Astrocyte (in vitro differentiated cells and primary cell): ENCODE measurements at regions not wholly inside any gene's neighbourhood (a gene's known extent, or its start where the extent isn't known, plus 50 kb on each side); places are given as distances from the start of the nearest gene placed in this dataset.

Experiments used
- DNase-seq: peaks from one replicate; pipeline ENCODE4 v3.0.0-alpha.2; 2010; ENCODE audit warnings: low read depth
- FAIRE-seq: peaks from 2 replicates; lab custom pipeline; 2011; peaks lifted over from hg19 to GRCh38; lab: Jason Lieb, UNC
- H2AFZ ChIP-seq: 2 replicates; pipeline ENCODE4 v1.6.0; 2012; ENCODE audit warnings: low read depth, low read length, inconsistent platforms
- H3K27ac ChIP-seq: 2 replicates; pipeline ENCODE4 v1.5.1; 2011; ENCODE audit warnings: low read depth, low read length, inconsistent platforms
- H3K27me3 ChIP-seq: 2 replicates; pipeline ENCODE4 v1.6.0; 2011; ENCODE audit warnings: low read length, inconsistent platforms; ENCODE audit not compliant: insufficient read depth
- H3K36me3 ChIP-seq: 2 replicates; pipeline ENCODE4 v1.5.1; 2011; ENCODE audit warnings: low read length, inconsistent platforms; ENCODE audit not compliant: insufficient read depth
- H3K4me1 ChIP-seq: 2 replicates; pipeline ENCODE4 v1.5.1; 2011; ENCODE audit warnings: low read length, inconsistent platforms; ENCODE audit not compliant: insufficient read depth
- H3K4me2 ChIP-seq: 2 replicates; pipeline ENCODE4 v1.6.0; 2012; ENCODE audit warnings: low read length, inconsistent platforms
- H3K4me3 ChIP-seq: 2 replicates; pipeline ENCODE4 v1.5.1; 2011; ENCODE audit warnings: low read depth, mild to moderate bottlenecking, low read length, inconsistent platforms; ENCODE audit not compliant: insufficient read depth
- H3K79me2 ChIP-seq: 2 replicates; pipeline ENCODE4 v1.6.0; 2012; ENCODE audit warnings: mild to moderate bottlenecking, low read length, inconsistent platforms; ENCODE audit not compliant: insufficient read depth
- H3K9ac ChIP-seq: 2 replicates; pipeline ENCODE4 v1.6.0; 2012; ENCODE audit warnings: mild to moderate bottlenecking, low read length, inconsistent platforms
- H3K9me3 ChIP-seq: 2 replicates; pipeline ENCODE4 v1.5.1; 2012; ENCODE audit warnings: low read depth, mild to moderate bottlenecking, low read length, inconsistent platforms; ENCODE audit not compliant: insufficient read depth
- H4K20me1 ChIP-seq: 2 replicates; pipeline ENCODE4 v1.6.0; 2012; ENCODE audit warnings: low read length, inconsistent platforms; ENCODE audit not compliant: insufficient read depth
- H3K27ac Mint-ChIP-seq: one replicate; pipeline ENCODE4 v1.8.0; 2021; ENCODE audit warnings: mild to moderate bottlenecking, mixed read lengths; ENCODE audit not compliant: unreplicated experiment
- H3K27me3 Mint-ChIP-seq: one replicate; pipeline ENCODE4 v1.8.0; 2021; ENCODE audit warnings: low read depth, mixed read lengths; ENCODE audit not compliant: unreplicated experiment
- H3K36me3 Mint-ChIP-seq: one replicate; pipeline ENCODE4 v1.8.0; 2021; ENCODE audit warnings: low read depth, mixed read lengths; ENCODE audit not compliant: unreplicated experiment
- H3K4me1 Mint-ChIP-seq: one replicate; pipeline ENCODE4 v1.8.0; 2021; ENCODE audit warnings: low read depth, mixed read lengths; ENCODE audit not compliant: unreplicated experiment
- H3K4me3 Mint-ChIP-seq: one replicate; pipeline ENCODE4 v1.8.0; 2021; ENCODE audit warnings: mild to moderate bottlenecking, moderate library complexity, mixed read lengths; ENCODE audit not compliant: unreplicated experiment
- H3K9me3 Mint-ChIP-seq: one replicate; pipeline ENCODE4 v1.8.0; 2021; ENCODE audit warnings: mild to moderate bottlenecking, mixed read lengths; ENCODE audit not compliant: unreplicated experiment
- CTCF ChIP-seq: IDR thresholded peaks from 2 replicates; pipeline ENCODE4 v1.5.1; 2011; ENCODE audit warnings: low read depth, mild to moderate bottlenecking, inconsistent platforms, low read length, moderate library complexity; ENCODE audit not compliant: insufficient read depth
- EZH2 ChIP-seq: IDR thresholded peaks from 2 replicates; pipeline ENCODE4 v1.6.1; 2012; ENCODE audit warnings: mild to moderate bottlenecking, low read length, inconsistent platforms; ENCODE audit not compliant: insufficient read depth

GRCh38 chr5:63516006-63516405 lies 446.2 kb downstream of the HTR1A start:
- Histone ChIP-seq H3K36me3 (no peaks in the 10 kb centered on the region), H3K79me2 (no peaks in the 10 kb centered on the region), H3K4me1 (no peaks in the 10 kb centered on the region), H3K9me3 (no peaks in the 10 kb centered on the region), H2AFZ (no peak overlapping the region), H3K27me3 (no peaks in the 10 kb centered on the region), H3K27ac (no peak overlapping the region), H3K4me3 (no peak overlapping the region), H3K4me2 (no peak overlapping the region), H3K9ac (no peak overlapping the region), H4K20me1 (no peaks in the 10 kb centered on the region)
- Mint-ChIP-seq H3K4me1 (no peaks in the 10 kb centered on the region), H3K4me3 (no peak overlapping the region), H3K9me3 (peaks cover 3% of the 10 kb centered on the region), H3K27me3 (no peaks in the 10 kb centered on the region), H3K27ac (no peak overlapping the region), H3K36me3 (no peaks in the 10 kb centered on the region)
- DNase-seq (no peak), FAIRE-seq (no peak)
- TF ChIP-seq EZH2: no peak
- TF ChIP-seq CTCF: no peak

- no peak overlapping the region for H3K27ac Mint-ChIP-seq
- H3K27ac ChIP-seq: no peak overlapping the region
- no peaks in the 10 kb centered on the region for H3K9me3 Mint-ChIP-seq
- no peak overlapping the region for H3K4me3 Mint-ChIP-seq
- no peak overlapping the region for H2AFZ ChIP-seq
- no peaks in the 10 kb centered on the region for H4K20me1 ChIP-seq
- FAIRE-seq (no peak), DNase-seq (no peak)
- no peak overlapping the region for H3K4me3 ChIP-seq
- no peaks in the 10 kb centered on the region for H3K79me2 ChIP-seq
- no peaks in the 10 kb centered on the region for H3K27me3 Mint-ChIP-seq
- no peaks in the 10 kb centered on the region for H3K27me3 ChIP-seq
- no peak overlapping the region for H3K9ac ChIP-seq
- no peaks in the 10 kb centered on the region for H3K4me1 Mint-ChIP-seq
- H3K36me3 Mint-ChIP-seq: no peaks in the 10 kb centered on the region
- H3K9me3 ChIP-seq: no peaks in the 10 kb centered on the region
- no peaks in the 10 kb centered on the region for H3K4me1 ChIP-seq
- no peak overlapping the region for H3K4me2 ChIP-seq
- TF ChIP-seq EZH2 (no peak), CTCF (no peak)
- no peaks in the 10 kb centered on the region for H3K36me3 ChIP-seq
These were observed 462.0 kb downstream of the HTR1A start for GRCh38 chr5:63500242-63500641.

- H3K9me3 ChIP-seq: no peaks in the 10 kb centered on the region
- no peak overlapping the region for H3K27ac Mint-ChIP-seq
- H3K27me3 ChIP-seq: no peaks in the 10 kb centered on the region
- H3K9ac ChIP-seq: no peak overlapping the region
- H2AFZ ChIP-seq: no peak overlapping the region
- no peaks in the 10 kb centered on the region for H3K79me2 ChIP-seq
- peaks cover 1% of the 10 kb centered on the region for H3K9me3 Mint-ChIP-seq
- TF ChIP-seq EZH2 (no peak), CTCF (no peak)
- no peak overlapping the region for H3K4me2 ChIP-seq
- no peaks in the 10 kb centered on the region for H3K27me3 Mint-ChIP-seq
- no peak overlapping the region for H3K27ac ChIP-seq
- no peaks in the 10 kb centered on the region for H3K36me3 ChIP-seq
- DNase-seq (no peak), FAIRE-seq (no peak)
- H4K20me1 ChIP-seq: no peaks in the 10 kb centered on the region
- no peaks in the 10 kb centered on the region for H3K4me1 Mint-ChIP-seq
- H3K4me3 Mint-ChIP-seq: no peak overlapping the region
- H3K36me3 Mint-ChIP-seq: no peaks in the 10 kb centered on the region
- no peaks in the 10 kb centered on the region for H3K4me1 ChIP-seq
- H3K4me3 ChIP-seq: no peak overlapping the region
These were observed 467.0 kb downstream of the HTR1A start for GRCh38 chr5:63495225-63495624.
